GM18511 (cell line): ENCODE measurements at regions not wholly inside any gene's neighbourhood (a gene's known extent, or its start where the extent isn't known, plus 50 kb on each side); places are given as distances from the start of the nearest gene placed in this dataset.
A peak's percentile ranks its signal among the peaks of the same experiment; 100 is the strongest.

Experiments
- ATAC-seq: cut with Tn5 transposase; IDR thresholded peaks from one replicate; pipeline ENCODE4 v1.9.1; 2021; ENCODE audit warnings: mild to moderate bottlenecking, moderate library complexity; ENCODE audit not compliant: unreplicated experiment

DNA sequence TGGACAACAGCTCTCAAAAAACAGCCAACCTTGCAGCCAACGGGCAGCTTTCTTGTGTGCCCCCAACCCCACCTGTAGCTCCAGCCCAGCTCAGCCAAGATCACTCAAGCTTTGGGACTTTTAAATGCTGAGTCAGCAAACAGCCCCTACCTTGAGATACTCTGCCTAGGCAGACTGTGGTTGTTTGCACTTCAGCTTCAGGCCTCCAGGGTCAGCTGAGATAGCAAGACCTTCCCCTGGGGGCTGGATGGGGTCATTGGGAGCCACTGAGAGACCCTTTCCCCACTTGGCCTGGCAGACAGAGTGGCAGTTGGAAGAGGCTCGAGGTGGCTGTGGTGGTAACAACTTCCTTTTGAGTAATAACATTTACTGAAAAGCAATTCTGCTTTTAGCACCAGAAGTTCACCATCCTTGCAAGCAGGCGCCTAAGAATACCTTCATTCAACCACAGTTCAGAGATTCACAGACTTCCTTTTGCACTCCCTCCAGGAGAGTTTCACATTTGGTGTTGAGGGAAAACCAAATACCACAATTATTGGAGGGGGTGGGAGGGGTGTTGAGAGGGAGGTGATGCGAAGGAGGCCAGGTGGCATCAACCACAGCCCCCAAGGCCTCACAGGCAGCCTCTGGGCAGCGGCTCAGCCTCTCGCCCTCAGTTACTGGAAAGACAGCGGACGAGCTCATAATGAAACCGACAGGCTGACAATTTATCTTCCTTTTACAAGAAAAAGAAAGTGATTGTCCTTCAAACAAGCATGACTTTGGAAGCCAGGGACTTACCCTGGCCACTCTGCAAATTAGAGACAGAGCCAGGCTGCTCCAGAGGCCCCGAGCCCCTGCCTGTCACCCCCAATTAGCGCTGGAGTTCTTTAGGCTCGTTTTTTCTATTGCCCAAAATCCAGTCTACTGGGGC is 148.1 kb downstream of the CEBPB start:
- peak; percentile 79 for ATAC-seq

- no peak for ATAC-seq
These were observed 148.9 kb downstream of the CEBPB start for GRCh38 chr20:50339466-50339901.

GRCh38 chr20:50340541-50340940 is 149.9 kb downstream of the CEBPB start:
- no peak for ATAC-seq

- ATAC-seq: no peak
These were observed 150.4 kb downstream of the CEBPB start for GRCh38 chr20:50341050-50341449.

- ATAC-seq: no peak
These were observed 151.4 kb downstream of the CEBPB start for GRCh38 chr20:50341880-50342637.

GRCh38 chr20:50342638-50343102 is 152.0 kb downstream of the CEBPB start:
- ATAC-seq: no peak

DNA sequence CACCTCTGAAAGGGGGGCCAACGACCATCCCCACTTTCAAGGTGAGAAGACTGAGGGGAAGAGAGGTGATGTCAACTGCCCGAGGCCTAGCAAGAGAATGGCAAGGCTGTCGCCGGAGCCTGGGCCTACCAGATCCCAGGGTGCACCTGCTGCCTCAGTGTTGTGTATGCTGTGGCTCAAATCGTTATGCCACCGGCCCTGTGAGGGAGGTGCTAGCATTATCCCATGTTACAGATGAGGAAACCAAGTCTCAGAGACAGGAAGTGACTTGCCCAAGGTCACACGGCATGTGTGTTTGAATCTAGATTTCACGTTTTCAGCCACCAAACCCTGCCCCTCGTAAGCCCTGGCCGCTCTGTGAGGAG is 152.5 kb downstream of the CEBPB start:
- ATAC-seq: no peak

GRCh38 chr20:50343490-50344179 is 153.0 kb downstream of the CEBPB start:
- no peak for ATAC-seq

DNA sequence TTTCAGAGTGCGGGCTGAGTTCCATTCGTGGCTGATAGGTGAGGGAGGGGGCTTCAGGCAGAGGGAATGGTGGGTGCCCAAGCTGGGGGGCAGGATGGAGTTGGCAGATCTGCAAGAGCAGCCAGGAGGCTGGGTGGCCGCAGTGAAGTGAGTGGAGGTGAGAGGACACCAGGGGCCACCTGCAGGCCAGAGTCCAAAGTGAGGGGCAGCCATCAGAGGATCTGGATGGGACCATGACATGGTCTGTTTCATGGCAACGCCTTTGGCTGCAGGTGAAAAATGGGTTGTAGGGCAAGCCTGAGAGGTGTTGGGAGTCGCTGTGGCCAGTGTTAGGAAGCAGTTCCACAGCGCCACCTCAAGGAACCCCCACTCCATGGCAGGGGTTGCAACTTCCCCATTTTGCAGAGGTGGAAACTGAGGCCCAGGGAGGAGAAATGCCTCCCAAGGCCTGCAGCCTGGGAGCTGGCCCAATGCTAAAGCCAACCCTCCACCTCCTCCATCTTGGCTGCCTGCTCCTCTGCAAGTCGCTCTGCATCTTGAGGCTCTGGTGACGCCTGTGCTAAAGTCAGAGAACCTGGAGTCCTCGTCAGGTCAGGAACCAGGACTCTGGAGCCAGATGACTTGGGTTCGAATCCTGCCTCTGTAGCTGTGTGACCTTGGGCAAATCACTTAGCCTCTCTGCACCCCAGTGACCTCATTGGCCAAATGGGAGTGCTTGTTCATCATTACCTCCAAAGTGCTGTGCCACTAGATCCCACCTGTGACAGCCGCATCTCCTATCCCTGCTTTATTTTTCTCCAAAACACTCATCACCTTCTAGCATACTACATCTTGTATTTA is 153.8 kb downstream of the CEBPB start:
- ATAC-seq: no peak

DNA sequence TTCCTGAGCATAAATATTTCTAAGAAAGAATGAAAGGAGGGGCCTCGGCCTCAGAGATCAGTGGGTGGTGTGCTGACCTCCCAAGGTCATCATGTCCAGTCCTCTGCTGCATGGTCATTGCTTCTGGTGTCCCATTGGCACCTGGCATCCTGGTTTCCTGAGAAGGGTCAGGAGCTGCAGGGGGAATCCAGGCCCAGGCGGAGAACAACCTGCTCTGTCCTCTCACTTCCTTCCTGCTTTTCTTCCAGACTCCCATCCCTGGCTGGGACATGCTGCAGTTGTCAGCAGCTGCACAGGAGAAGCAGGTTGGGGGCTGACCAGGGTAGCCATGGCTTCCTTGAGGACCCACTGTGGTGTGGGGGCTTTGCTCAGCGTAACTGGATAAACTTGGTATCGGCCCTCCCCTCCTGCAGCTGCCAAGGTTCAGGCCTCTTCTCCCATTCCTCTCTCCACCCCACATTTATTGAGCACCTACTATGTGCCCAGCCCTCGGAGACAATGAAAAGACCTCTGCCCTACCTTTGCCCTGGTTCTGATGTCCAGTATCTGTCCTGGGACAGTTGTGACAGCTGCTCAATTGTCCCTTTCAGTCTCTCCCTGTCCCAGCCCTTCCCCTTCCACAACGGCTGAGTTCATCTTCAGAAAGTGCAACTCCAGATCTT is 155.2 kb downstream of the CEBPB start:
- ATAC-seq: no peak

DNA sequence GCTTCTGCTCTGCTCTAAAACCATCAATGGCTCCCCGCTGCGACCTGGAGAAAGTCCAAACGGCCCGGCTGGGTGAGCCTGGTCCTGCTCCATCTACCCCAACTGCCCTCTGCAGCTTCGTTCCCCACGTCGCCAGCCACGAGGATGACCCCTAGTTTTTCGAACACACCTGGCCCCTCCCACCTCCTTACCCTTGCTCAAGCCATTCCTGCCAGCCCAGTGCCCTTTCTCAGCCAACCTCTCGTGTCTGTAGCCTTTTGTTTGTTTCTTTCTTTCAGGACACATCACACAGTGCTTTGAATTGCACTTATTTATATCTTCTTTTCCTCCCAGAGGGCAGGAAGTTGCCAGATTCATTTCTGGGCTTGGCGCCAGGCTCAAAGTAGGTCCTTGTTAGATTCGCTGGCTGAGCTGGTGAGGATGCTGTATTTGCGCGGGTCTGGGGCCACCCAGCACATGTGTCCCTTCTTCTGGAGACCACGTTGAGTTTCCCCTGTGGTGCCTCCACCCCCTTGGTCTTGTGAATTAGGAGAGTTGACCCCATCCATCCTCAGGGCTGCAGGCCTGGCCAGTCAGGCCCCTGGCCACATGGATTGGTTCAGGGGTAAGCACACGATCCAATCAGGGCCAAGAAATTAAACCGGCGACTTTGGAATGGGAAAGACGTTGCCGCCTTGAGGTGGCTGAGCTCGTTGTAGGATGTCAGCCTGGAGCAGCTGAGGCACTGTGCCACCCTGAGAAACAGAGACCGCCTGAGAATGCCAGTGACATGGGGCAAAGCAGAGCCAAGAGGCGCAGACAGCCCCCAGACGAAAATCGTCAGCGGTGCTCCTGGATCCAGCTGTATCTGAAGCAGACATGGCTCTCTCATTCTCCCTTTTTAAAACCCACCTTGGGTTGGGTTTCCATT is 156.0 kb downstream of the CEBPB start:
- no peak for ATAC-seq

DNA sequence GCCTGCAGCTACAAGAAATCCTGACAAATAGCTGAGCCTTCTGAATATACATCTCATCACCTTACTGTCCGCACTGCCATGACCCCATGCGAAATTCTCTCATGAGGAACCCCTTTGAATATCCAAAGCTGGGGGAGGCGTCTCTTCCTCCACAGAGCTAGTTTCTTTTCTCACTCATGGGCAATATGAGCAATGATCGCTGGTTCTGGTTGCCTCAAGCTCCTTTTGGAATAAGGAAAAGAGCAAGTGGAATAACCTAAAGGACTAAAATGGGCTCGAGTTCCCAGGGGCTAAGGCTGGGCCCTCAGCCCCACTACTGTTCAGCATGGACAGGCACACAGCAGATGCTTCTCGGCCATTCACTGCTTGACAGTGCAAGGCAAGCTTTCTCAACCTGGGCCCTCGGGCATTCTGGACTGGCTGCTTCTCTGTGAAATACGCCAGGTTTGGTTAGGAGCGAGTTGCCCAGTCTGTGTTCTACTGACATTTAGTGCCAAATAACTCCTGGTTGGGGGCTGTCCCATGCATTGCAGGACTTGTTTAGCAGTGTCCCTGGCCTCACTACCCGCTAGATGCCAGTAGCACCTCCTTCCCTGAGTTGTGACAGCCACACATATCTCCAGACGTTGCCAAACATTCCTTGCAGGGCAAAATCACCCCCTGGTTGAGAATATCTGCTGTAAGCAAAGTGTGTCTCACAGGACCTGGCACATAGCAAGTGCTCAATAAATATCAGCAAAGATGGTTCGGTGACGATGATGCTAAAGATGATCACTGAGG is 156.8 kb downstream of the CEBPB start:
- ATAC-seq: no peak

- no peak for ATAC-seq
These were observed 157.5 kb downstream of the CEBPB start for GRCh38 chr20:50348096-50348495.

GRCh38 chr20:50350510-50351249 is 159.5 kb upstream of the PTPN1 start:
- ATAC-seq: no peak

DNA sequence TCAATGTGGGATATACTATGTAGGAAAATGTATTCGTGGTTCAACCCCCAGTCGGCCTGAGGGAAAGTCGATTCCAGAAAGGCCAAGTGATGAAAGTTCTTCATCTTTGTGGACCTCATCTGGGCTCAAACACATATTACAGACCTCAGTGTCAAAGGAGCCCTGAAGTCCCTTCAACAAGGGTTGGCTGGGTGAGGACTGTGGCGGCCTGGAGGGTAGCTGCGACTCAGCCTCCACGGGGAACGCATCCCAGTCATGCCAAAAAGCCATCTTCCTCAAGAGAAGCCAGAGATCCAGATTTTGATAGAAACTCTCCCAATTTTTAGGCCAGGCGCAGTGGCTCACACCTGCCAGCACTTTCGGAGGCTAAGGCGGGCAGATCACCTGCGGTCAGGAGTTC is 158.6 kb upstream of the PTPN1 start:
- ATAC-seq: no peak

GRCh38 chr20:50353289-50353961 is 156.8 kb upstream of the PTPN1 start:
- ATAC-seq: no peak
